Muscle layer of colon (tissue), 2 donors: ENCODE measurements at regions not wholly inside any gene's neighbourhood (a gene's known extent, or its start where the extent isn't known, plus 50 kb on each side); places are given as distances from the start of the nearest gene placed in this dataset.

Source experiments
- H3K27ac ChIP-seq: one replicate; pipeline ENCODE4 v1.7.0; 2013; ENCODE audit warnings: low read depth, mild to moderate bottlenecking, low read length, moderate library complexity
- H3K27me3 ChIP-seq, 2 donors: one replicate each; pipeline ENCODE4 v1.7.0; 2013; ENCODE audit warnings: low read length in 2 of 2, mild to moderate bottlenecking in 2 of 2; ENCODE audit not compliant: insufficient read depth in 2 of 2, control insufficient read depth in 1 of 2
- H3K36me3 ChIP-seq: one replicate; pipeline ENCODE4 v1.7.0; 2013; ENCODE audit warnings: mild to moderate bottlenecking, low read length; ENCODE audit not compliant: insufficient read depth
- H3K4me1 ChIP-seq: one replicate; pipeline ENCODE4 v1.7.0; 2013; ENCODE audit warnings: mild to moderate bottlenecking, low read length; ENCODE audit not compliant: insufficient read depth
- H3K4me3 ChIP-seq, 2 donors: one replicate each; pipeline ENCODE4 v1.7.0; 2013; ENCODE audit warnings: low read length in 2 of 2, low read depth in 1 of 2, mild to moderate bottlenecking in 1 of 2, moderate library complexity in 1 of 2
- H3K9ac ChIP-seq: one replicate; pipeline ENCODE4 v1.7.0; 2013; ENCODE audit warnings: low read length
- H3K9me3 ChIP-seq: one replicate; pipeline ENCODE4 v1.7.0; 2013; ENCODE audit warnings: mild to moderate bottlenecking, low read length
- donor health status: abdominal sarcoma.
- donor health status: Adenocarcinoma of cecum.

DNA sequence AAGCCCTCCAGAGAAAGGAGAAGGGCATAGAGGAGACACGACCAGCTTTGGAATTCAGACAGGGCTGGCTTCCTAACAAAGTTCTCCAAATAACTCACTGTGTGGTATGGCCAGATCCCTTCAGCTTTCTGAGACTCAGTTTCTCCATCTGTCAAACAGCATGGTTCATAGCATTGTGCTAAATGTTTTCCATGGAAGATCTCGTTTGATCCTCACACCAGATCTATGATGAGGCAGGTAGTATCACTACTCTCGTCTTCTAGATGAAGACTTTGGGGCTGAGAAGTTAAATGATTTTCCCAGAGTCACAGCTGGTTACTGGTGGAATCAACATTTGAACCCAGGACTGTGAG lies 507.3 kb downstream of the HAPSTR1 start:
- Histone ChIP-seq H3K27ac (no peak overlapping the region), H3K4me3 (no peak overlapping the region), H3K36me3 (no peaks in the 10 kb centered on the region), H3K9ac (no peak overlapping the region), H3K9me3 (no peaks in the 10 kb centered on the region), H3K27me3 (no peaks in the 10 kb centered on the region), H3K4me1 (no peaks in the 10 kb centered on the region)

DNA sequence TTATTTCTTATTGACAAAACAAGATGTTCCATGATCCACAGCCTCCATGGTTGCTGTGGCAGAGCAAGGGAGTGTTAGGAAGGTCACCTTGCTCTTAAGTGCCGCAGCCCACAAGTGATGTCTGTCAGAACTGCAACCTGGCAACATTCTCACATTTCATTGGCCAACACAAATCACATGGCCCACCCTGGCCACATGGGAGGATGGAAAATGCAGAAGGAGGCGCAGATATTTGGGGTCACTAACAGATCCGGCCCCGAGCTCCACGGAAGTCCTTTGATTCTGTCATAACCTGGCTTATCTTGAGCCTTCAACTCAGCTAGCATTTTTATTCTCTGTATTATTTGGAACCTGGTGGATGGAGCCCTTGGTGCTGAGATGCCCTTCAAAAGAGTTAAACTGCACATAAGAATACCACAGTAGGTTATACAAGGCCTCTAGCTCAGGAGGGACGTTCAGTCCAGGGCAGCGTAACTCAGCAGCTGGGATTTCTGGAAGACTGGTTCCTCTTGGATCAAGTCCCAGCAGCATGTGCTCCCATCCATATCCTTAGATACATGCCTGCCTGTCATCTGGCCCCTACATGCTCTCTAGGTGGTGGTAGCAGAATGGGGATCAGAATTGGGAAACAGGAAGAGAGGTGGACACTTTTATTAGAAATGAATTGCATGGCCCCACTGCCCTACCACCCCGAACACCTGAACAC lies 508.1 kb downstream of the HAPSTR1 start:
- Histone ChIP-seq H3K36me3 (no peaks in the 10 kb centered on the region), H3K4me1 (no peaks in the 10 kb centered on the region), H3K27ac (no peak overlapping the region), H3K9ac (no peak overlapping the region), H3K27me3 (no peaks in the 10 kb centered on the region), H3K9me3 (no peaks in the 10 kb centered on the region), H3K4me3 (no peak overlapping the region)

DNA sequence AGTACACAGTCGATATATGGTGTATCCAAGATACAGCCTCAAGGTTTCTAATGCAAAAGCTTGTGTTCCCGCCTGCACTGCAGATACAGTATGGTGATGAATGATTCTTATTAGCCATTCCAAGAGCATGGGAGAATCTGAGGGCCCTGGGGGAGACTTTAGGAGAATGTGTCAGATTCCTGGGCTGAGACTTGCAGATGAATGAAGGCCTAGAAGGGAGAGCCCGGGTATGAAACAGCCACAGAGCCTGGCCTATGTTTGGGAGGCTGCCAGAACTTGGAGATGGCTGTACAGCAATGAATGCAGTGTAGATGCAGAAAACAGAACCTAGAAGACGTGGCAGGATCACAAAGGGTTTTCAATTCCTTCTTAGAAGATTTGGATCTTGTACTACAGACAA lies 510.7 kb downstream of the HAPSTR1 start:
- Histone ChIP-seq H3K36me3 (no peaks in the 10 kb centered on the region), H3K4me1 (no peaks in the 10 kb centered on the region), H3K4me3 (no peak overlapping the region), H3K9ac (no peak overlapping the region), H3K27me3 (no peaks in the 10 kb centered on the region), H3K9me3 (no peaks in the 10 kb centered on the region), H3K27ac (no peak overlapping the region)

DNA sequence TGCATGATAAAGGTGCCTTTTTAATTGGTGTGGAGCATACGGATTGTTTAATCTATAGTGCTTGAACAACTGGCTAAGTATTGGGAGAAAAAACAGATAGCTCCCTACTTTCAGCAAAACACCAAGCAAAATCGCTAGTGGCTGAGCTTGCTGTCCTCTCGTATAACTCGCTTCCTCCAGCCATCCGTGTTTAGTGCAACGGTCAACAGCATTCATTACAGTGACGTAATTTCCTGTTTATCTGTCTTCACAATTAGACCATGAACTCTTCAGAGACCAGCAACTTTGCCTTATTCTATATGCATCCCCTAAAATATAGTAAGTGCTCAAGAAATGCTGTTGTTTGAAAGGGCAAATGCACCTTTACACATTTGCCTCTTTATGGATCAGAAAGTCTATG lies 511.9 kb downstream of the HAPSTR1 start:
- Histone ChIP-seq H3K9ac (no peak overlapping the region), H3K4me1 (no peaks in the 10 kb centered on the region), H3K36me3 (no peaks in the 10 kb centered on the region), H3K4me3 (no peak overlapping the region), H3K27ac (no peak overlapping the region), H3K27me3 (no peaks in the 10 kb centered on the region), H3K9me3 (no peaks in the 10 kb centered on the region)

DNA sequence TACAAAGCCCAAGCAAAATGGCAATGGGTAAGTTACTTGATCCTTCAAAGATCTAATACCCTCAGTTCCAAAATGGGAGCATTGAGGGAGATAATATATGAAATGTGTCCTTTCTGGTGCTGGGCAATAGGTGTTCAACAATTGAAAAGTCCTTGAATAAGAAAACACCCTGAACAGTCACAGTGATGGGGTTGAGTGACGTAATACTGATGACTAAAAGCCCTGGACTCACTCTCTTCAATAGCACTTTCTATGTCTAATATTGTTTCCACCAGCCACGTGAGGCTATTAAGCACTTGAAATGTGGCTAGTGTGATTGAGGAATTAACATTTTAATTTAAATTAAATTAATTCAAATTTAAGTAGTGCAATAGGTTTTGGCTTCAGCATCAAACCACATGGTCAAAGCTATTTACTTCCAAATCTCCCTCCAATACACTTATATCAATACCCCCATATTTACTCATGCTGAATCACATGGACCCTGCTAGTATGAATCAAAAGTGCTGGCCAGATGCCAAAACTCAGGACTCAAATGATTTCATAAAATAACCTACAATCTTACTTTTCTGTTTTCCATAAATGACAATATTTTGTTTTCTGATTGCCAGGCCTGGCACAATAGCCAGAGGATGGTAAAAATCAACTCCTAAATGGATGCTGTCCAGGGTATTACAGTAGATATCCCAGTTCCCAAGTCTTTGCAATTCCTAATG lies 516.2 kb downstream of the HAPSTR1 start:
- Histone ChIP-seq H3K9ac (no peak overlapping the region), H3K4me1 (peaks cover 4% of the 10 kb centered on the region)

DNA sequence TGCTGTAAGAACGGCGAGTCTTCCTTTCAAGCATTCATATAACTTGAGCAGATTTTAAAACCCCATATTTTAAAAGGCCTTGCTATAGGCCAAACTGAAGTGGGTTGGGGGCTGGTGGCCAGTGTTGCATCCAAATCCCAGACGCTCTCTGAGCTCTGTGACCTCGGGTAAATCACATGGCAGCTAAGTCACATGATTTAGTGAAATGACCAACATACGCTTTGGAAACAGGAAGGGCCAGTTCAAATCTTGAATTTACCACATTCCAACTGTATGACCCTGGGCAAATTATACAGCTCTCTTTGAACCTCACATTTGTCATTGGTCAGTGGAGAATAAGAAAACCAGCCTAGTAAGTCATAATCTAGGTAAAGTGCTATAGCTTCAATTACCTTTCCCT lies 519.3 kb downstream of the HAPSTR1 start:
- no peaks in the 10 kb centered on the region for H3K27me3 ChIP-seq
- no peaks in the 10 kb centered on the region for H3K36me3 ChIP-seq
- H3K9me3 ChIP-seq = no peaks in the 10 kb centered on the region
- H3K4me3 ChIP-seq = no peak overlapping the region
- peaks cover 4% of the 10 kb centered on the region for H3K4me1 ChIP-seq
- H3K9ac ChIP-seq = no peak overlapping the region
- no peak overlapping the region for H3K27ac ChIP-seq

More for the DNA sequence above, 516.2 kb downstream of the HAPSTR1 start:
- Histone ChIP-seq H3K36me3 (no peaks in the 10 kb centered on the region), H3K4me3 (no peak overlapping the region), H3K9me3 (no peaks in the 10 kb centered on the region), H3K27ac (no peak overlapping the region), H3K27me3 (no peaks in the 10 kb centered on the region)

DNA sequence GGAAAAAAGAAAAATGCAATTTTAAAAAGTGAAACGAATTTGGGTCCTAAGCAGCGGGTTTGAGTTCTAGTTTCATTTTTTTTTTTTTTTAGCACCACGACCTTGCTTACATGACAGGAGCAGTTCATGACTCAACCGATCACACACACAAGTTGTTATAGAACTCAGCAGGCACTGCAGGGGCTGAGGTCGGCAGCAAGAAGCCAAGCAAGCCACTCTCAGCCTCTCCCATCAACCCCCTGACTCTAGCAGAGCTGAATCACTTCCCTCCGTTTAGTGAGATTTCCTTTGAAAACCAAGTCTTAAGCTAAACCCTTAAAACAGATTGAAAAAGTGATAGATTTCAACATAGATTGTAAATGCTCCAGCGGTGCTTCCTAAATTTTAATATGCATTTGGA lies 520.8 kb downstream of the HAPSTR1 start:
- H3K9ac ChIP-seq = no peak overlapping the region
- H3K27me3 ChIP-seq = no peaks in the 10 kb centered on the region
- H3K4me3 ChIP-seq = no peak overlapping the region
- no peaks in the 10 kb centered on the region for H3K9me3 ChIP-seq
- no peaks in the 10 kb centered on the region for H3K36me3 ChIP-seq
- H3K4me1 ChIP-seq = peaks cover 4% of the 10 kb centered on the region
- H3K27ac ChIP-seq = no peak overlapping the region

DNA sequence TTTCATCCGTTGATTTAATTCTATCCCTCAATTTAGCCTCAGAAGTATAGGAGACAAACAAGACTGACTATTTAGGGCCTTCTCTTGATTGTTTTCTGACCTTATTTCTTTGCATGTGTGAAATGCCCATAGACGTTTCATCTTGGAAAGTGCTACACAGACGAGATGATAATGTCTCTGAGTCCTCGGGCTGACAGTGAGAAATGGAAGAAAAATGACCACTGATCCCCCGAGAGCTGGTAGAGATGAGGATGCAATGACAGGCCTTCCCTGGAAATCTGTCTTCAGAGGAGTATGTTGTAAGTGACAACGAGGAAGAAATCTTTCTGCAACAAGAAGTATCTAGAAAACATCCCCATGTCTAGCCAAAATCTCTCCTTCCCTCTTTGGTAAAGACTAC lies 522.9 kb downstream of the HAPSTR1 start:
- H3K36me3 ChIP-seq = no peaks in the 10 kb centered on the region
- no peaks in the 10 kb centered on the region for H3K9me3 ChIP-seq
- peaks cover 4% of the 10 kb centered on the region for H3K4me1 ChIP-seq
- H3K27ac ChIP-seq = no peak overlapping the region
- H3K9ac ChIP-seq = no peak overlapping the region
- H3K4me3 ChIP-seq = no peak overlapping the region
- H3K27me3 ChIP-seq = no peaks in the 10 kb centered on the region

DNA sequence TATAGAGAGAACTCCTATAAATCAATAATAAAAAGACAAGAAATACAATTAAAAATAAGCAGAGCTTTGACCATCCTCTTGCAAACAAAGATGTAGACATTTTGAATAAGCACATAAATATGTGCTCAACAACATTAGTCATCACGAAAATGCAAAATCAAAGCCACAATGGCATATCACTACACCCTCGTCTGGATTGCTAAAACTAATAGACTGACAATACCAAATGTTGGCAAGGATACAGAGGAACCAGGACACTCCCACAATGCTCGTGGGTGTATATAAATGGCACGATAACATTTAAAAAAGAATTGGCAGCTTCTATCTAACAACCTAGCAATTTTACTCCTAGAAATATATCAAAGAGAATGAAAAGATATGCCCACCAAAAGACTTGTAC lies 530.8 kb downstream of the HAPSTR1 start:
- no peak overlapping the region for H3K27ac ChIP-seq
- H3K36me3 ChIP-seq = no peaks in the 10 kb centered on the region
- H3K9ac ChIP-seq = no peak overlapping the region

DNA sequence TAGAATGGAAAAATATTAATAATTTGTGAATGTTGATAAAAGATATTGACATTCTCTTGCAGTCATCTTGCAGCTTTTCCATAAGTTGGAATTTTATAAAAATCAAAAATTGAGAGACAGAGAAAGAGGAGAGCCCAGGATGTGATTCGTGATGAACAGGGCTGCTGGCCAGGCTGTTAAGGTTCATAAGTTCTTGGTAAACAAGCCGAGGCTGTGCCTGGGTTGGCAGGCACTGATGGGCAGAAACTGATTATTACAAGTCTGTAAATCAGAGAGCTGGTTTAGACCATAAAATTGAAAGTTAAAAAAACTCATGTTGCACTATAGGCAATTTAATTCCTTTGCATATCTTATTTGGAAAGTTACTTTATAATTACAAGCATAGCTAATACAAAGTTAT lies 533.7 kb downstream of the HAPSTR1 start:
- Histone ChIP-seq H3K27me3 (no peaks in the 10 kb centered on the region), H3K27ac (no peak overlapping the region), H3K9ac (no peak overlapping the region), H3K9me3 (no peaks in the 10 kb centered on the region), H3K4me3 (no peak overlapping the region), H3K36me3 (no peaks in the 10 kb centered on the region), H3K4me1 (no peaks in the 10 kb centered on the region)

More for the DNA sequence above, 530.8 kb downstream of the HAPSTR1 start:
- Histone ChIP-seq H3K4me1 (no peaks in the 10 kb centered on the region), H3K9me3 (no peaks in the 10 kb centered on the region), H3K27me3 (no peaks in the 10 kb centered on the region), H3K4me3 (no peak overlapping the region)

DNA sequence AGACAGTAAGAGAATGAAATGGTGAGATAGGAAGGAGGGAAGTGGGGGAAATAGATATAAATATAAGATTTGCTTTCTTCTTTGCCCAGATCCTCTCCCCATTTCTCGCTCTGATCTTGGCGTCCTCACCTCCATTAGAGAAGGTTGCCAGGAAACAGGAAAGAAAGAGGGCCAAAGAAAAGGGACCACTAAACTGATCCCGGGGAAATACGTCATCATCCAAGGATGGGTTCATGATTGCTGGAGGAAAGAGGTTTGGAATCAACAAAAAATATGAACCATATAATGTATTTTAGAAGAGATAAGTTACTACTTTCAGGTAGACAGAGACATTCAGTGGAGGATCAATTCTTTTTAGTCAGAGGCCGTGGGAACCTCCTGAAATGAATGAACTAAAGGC lies 536.0 kb downstream of the HAPSTR1 start:
- Histone ChIP-seq H3K4me3 (no peak overlapping the region), H3K27me3 (no peaks in the 10 kb centered on the region), H3K27ac (no peak overlapping the region), H3K9ac (no peak overlapping the region), H3K36me3 (no peaks in the 10 kb centered on the region), H3K9me3 (no peaks in the 10 kb centered on the region), H3K4me1 (no peaks in the 10 kb centered on the region)

DNA sequence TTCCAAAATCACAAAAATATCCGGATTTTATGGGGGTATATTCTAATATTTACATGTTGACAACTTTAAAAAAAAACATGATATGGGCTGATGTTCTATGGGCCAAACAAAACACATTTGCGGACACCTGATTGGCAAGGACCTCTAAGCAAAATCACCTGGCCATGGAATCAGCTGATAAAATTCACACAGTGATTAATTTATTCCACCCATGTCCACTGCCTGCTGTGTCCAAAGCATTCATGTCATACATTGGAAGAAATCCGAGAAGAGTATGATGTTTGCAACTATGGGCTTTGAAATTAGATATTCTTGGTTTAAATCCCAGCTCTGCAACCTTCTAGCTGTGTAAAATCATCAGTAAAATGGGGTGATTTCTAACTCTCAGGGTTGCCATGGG lies 538.7 kb downstream of the HAPSTR1 start:
- no peaks in the 10 kb centered on the region for H3K36me3 ChIP-seq
- H3K9me3 ChIP-seq = no peaks in the 10 kb centered on the region
- H3K27ac ChIP-seq = no peak overlapping the region
- H3K4me1 ChIP-seq = no peaks in the 10 kb centered on the region
- H3K4me3 ChIP-seq = no peak overlapping the region
- H3K27me3 ChIP-seq = no peaks in the 10 kb centered on the region
- no peak overlapping the region for H3K9ac ChIP-seq
